HepG2 (cell line): ENCODE measurements at regions not wholly inside any gene's neighbourhood (a gene's known extent, or its start where the extent isn't known, plus 50 kb on each side); places are given as distances from the start of the nearest gene placed in this dataset.

ENCODE experiments used
- ATAC-seq: fragments of 200-7000 bp; cut with Tn5 transposase; 3 replicates; pipeline ENCODE4 v1.9.1; 2020; ENCODE audit warnings: mild to moderate bottlenecking, moderate library complexity
- BruUV-seq: library from RNA; stranded (reverse); fragments of 400-500 nt; replicated peaks from 2 replicates; lab custom pipeline; 2021; lab: Mats Ljungman, UMichigan
- CTCF ChIA-PET: fragments of 300-600 bp; formaldehyde crosslinking; extraction: SDS; loops from one replicate; lab custom pipeline; 2021; ENCODE audit warnings: low total read pairs, inconsistent platforms, low intra/inter-chr PET ratio; lab: Yijun Ruan, JAX
- POLR2A ChIA-PET: fragments of 350-600 bp; sonication (Branson Sonifier 250); formaldehyde crosslinking; loops from one replicate; lab custom pipeline; 2020; ENCODE audit warnings: antibody characterized with exemption, inconsistent platforms; lab: Yijun Ruan, JAX
- DNase-seq: peaks from one replicate; pipeline ENCODE4 v3.0.0-alpha.2; 2015; ENCODE audit warnings: low spot score
- FAIRE-seq: peaks from 3 replicates; lab custom pipeline; 2011; peaks lifted over from hg19 to GRCh38; lab: Jason Lieb, UNC
- H2AFZ ChIP-seq: one replicate; pipeline ENCODE4 v1.6.1; 2011; ENCODE audit warnings: low read length, inconsistent platforms
- H3K27ac ChIP-seq: fragments of 300-600 bp; 3 replicates; pipeline ENCODE4 v1.8.0; 2011; ENCODE audit warnings: mixed run types, mild to moderate bottlenecking, mixed read lengths, low read length, inconsistent platforms; ENCODE audit not compliant: insufficient read depth; ENCODE audit errors: extremely low read length
- H3K27me3 ChIP-seq, 2 experiments: fragments of 200-600 bp in 1 of 2; 2 replicates in 1 of 2; 3 replicates in 1 of 2; pipeline versions ENCODE4 v1.6.0 to v1.8.0; 2011; ENCODE audit warnings: low read length in 2 of 2, mild to moderate bottlenecking in 2 of 2, moderate library complexity in 2 of 2, inconsistent platforms in 1 of 2; ENCODE audit not compliant: insufficient read depth in 2 of 2, control insufficient read depth in 1 of 2
- H3K36me3 ChIP-seq, 2 experiments: fragments of 200-600 bp in 1 of 2; replicated peaks in 1 of 2; 2 replicates in 1 of 2; 3 replicates in 1 of 2; pipeline versions ENCODE4 v1.5.1 to v1.8.0; 2011; ENCODE audit warnings: low read length in 2 of 2, inconsistent platforms in 1 of 2; ENCODE audit not compliant: insufficient read depth in 2 of 2, control insufficient read depth in 1 of 2
- H3K4me1 ChIP-seq: 2 replicates; pipeline ENCODE4 v1.5.1; 2012; ENCODE audit warnings: low read length, inconsistent platforms; ENCODE audit not compliant: insufficient read depth
- H3K4me2 ChIP-seq: 2 replicates; pipeline ENCODE4 v1.6.0; 2011; ENCODE audit warnings: low read depth, low read length, inconsistent platforms
- H3K4me3 ChIP-seq, 3 experiments: fragments of 200-600 bp in 1 of 3; sonication (generic), shearing (Covaris generic) in 1 of 3; replicated peaks in 1 of 3; 2 replicates each; pipeline ENCODE4 v1.5.1; 2011 to 2016; ENCODE audit warnings: low read length in 3 of 3, inconsistent platforms in 2 of 3, low read depth in 2 of 3, mild to moderate bottlenecking in 2 of 3, control low read depth in 1 of 3, mixed read lengths in 1 of 3; ENCODE audit not compliant: insufficient read depth in 1 of 3
- H3K79me2 ChIP-seq: one replicate; pipeline ENCODE4 v1.6.1; 2011; ENCODE audit warnings: low read length, inconsistent platforms; ENCODE audit not compliant: insufficient read depth
- H3K9ac ChIP-seq: 2 replicates; pipeline ENCODE4 v1.6.0; 2011; ENCODE audit warnings: mild to moderate bottlenecking, low read depth, low read length, inconsistent platforms; ENCODE audit not compliant: insufficient read depth
- H3K9me3 ChIP-seq: 2 replicates; pipeline ENCODE4 v1.5.1; 2012; ENCODE audit warnings: mild to moderate bottlenecking, low read length
- H4K20me1 ChIP-seq: 2 replicates; pipeline ENCODE4 v1.6.0; 2011; ENCODE audit warnings: inconsistent platforms, mild to moderate bottlenecking, low read length, moderate library complexity; ENCODE audit not compliant: insufficient read depth
- GATA4 ChIP-seq: sonication (generic); IDR thresholded peaks from 2 replicates; pipeline ENCODE4 v1.6.1; 2016; ENCODE audit warnings: antibody characterized with exemption, low read depth, borderline replicate concordance
- HIVEP1 ChIP-seq: sonication (generic); formaldehyde crosslinking; IDR thresholded peaks from 2 replicates; pipeline ENCODE4 v1.4.0; 2020; ENCODE audit warnings: mild to moderate bottlenecking, missing genetic modification reagents
- MEIS2 ChIP-seq: sonication (generic); formaldehyde crosslinking; IDR thresholded peaks from 2 replicates; pipeline ENCODE4 v1.9.0; 2021; ENCODE audit warnings: mild to moderate bottlenecking, missing genetic modification reagents
- MXD4 ChIP-seq: IDR thresholded peaks from 2 replicates; pipeline ENCODE4 v1.6.1; 2016; ENCODE audit warnings: mild to moderate bottlenecking, missing biosample characterization, missing genetic modification reagents
- NAIF1 ChIP-seq: sonication (generic); formaldehyde crosslinking; IDR thresholded peaks from 2 replicates; pipeline ENCODE4 v1.5.0; 2020; ENCODE audit warnings: mild to moderate bottlenecking, missing genetic modification reagents, borderline replicate concordance
- RCOR2 ChIP-seq: IDR thresholded peaks from 2 replicates; pipeline ENCODE4 v1.6.1; 2016; ENCODE audit warnings: missing biosample characterization, missing genetic modification reagents
- REL ChIP-seq: sonication (generic); formaldehyde crosslinking; conservative IDR thresholded peaks from 2 replicates; pipeline ENCODE4 v1.8.0; 2022; ENCODE audit warnings: mild to moderate bottlenecking, missing genetic modification reagents, moderate library complexity
- RFX3 ChIP-seq: IDR thresholded peaks from 2 replicates; pipeline ENCODE4 v1.6.1; 2016; ENCODE audit warnings: missing biosample characterization, missing genetic modification reagents
- ZNF143 ChIP-seq: sonication (generic); formaldehyde crosslinking; IDR thresholded peaks from 2 replicates; pipeline ENCODE4 v1.4.0; 2020; ENCODE audit warnings: missing genetic modification reagents
- ZNF18 ChIP-seq: sonication (generic); formaldehyde crosslinking; IDR thresholded peaks from 2 replicates; pipeline ENCODE4 v1.8.0; 2022; ENCODE audit warnings: mild to moderate bottlenecking, missing genetic modification reagents; ENCODE audit not compliant: insufficient replicate concordance
- ZNF24 ChIP-seq: fragments of 450-650 bp; IDR thresholded peaks from 2 replicates; pipeline ENCODE4 v1.6.1; 2017; ENCODE audit warnings: antibody characterized with exemption, mild to moderate bottlenecking
- ZNF792 ChIP-seq: IDR thresholded peaks from 2 replicates; pipeline ENCODE4 v1.6.1; 2016
- ZNF839 ChIP-seq: sonication (generic); formaldehyde crosslinking; IDR thresholded peaks from 2 replicates; pipeline ENCODE4 v1.4.0; 2020; ENCODE audit warnings: missing genetic modification reagents, mild to moderate bottlenecking, borderline replicate concordance
- WGBS: methylation state at CpG from one replicate; pipeline ENCODE4 v1.1.6; 2017; ENCODE audit warnings: low lambda C conversion rate; 5-methylcytosine and 5-hydroxymethylcytosine counted together
- in situ Hi-C: cut with HindIII; loops from 2 replicates; pipeline ENCODE4 v1.10.0; 2017; ENCODE audit warnings: low pct_unique_long_range_greater_than_20kb; ENCODE audit not compliant: extremely low pct_ligation_motif_present
- intact Hi-C: fragments of 100-400 bp; cut with micrococcal nuclease; formaldehyde crosslinking; loops from one replicate; pipeline ENCODE4 v1.10.0; 2022; ENCODE audit not compliant: unreplicated experiment
- TF ChIP-seq, protein P1 (sequence below): sonication (generic); formaldehyde crosslinking; IDR thresholded peaks from 2 replicates; pipeline ENCODE4 v1.4.0; 2020; ENCODE audit warnings: missing genetic modification reagents, borderline replicate concordance
- TF ChIP-seq, protein P2 (sequence below): IDR thresholded peaks from 2 replicates; pipeline ENCODE4 v1.6.1; 2012; ENCODE audit warnings: inconsistent platforms

DNA sequence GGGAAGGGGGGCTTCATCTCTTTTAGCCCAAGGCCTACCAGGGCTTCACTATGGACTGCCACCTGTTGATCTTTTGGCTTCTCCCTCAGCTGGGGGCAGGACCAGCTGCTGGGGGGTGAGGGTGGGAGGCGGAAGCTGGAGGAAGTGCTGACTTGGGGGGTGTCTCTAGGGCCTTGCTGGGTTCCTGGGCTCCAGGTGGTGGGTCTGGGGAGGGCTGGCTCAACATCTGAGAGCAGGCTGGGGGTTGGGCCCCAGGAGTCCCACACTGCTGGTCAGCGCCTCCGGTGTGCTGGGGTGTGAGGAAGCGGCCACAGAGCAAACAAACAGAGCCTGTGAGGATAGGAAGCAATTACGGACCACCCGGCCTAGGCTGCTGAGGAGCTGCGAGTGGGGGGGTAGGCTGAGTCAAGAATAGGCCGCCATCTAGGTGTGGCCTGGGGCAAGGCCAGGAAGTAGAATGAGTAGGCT, 85.7 kb downstream of the EFNB1 start:
- H4K20me1 ChIP-seq: no peaks in the 10 kb centered on the region
- POLR2A ChIA-PET: no interaction called here
- no peak overlapping the region for H3K27ac ChIP-seq
- H3K36me3 ChIP-seq: no peaks in the 10 kb centered on the region
- DNase-seq (no peak), FAIRE-seq (no peak), ATAC-seq (no peak)
- CTCF ChIA-PET: no interaction called here
- no peaks in the 10 kb centered on the region for H3K4me1 ChIP-seq
- intact Hi-C loops: no loop called here
- no TSS peak for BruUV-seq
- no peak overlapping the region for H3K4me2 ChIP-seq
- no peaks in the 10 kb centered on the region for H3K79me2 ChIP-seq
- no peak overlapping the region for H2AFZ ChIP-seq
- TF ChIP-seq REL (CRISPR knock-in tag): no peak
- no peak for TF ChIP-seq NAIF1 (CRISPR knock-in tag)
- TF ChIP-seq ZNF839 (CRISPR knock-in tag): no peak
- TF ChIP-seq ZNF18 (CRISPR knock-in tag): no peak
- H3K9ac ChIP-seq: no peak overlapping the region
- peaks cover 0 to 1% of the 10 kb centered on the region in 2 experiments; a peak in 1 of 5 replicates for H3K27me3 ChIP-seq
- in situ Hi-C loops: no loop called here
- no peaks in the 10 kb centered on the region for H3K9me3 ChIP-seq
- no peak overlapping the region for H3K4me3 ChIP-seq
- WGBS: no CpG with 5 or more reads among the region's 8 CpGs

DNA sequence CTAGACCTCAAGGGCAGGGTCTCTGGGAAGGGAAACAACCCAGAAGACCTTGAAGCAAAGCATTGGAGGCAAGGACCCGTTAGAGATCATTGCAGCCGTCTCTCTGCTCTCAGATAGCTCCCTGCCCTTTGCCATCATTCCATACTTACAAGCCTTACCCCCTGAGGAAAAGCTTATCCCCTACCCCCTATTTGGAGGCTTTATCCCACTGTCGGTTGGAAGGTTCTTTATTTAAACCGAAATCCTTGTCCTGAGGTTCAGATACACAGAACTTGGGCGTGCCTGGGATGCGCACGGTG, 84.4 kb downstream of the EFNB1 start:
- WGBS: 51% methylated on average over 5 of the region's 7 CpGs
- intact Hi-C loops: no loop called here
- TF ChIP-seq ZNF143 (CRISPR knock-in tag) (no peak), MEIS2 (CRISPR knock-in tag) (no peak), MXD4 (CRISPR knock-in tag) (no peak), ZNF24 (no peak), ZNF792 (CRISPR knock-in tag) (no peak), GATA4 (no peak), RFX3 (CRISPR knock-in tag) (no peak), HIVEP1 (CRISPR knock-in tag) (no peak), RCOR2 (CRISPR knock-in tag) (no peak)
- TF ChIP-seq, protein P1, sequence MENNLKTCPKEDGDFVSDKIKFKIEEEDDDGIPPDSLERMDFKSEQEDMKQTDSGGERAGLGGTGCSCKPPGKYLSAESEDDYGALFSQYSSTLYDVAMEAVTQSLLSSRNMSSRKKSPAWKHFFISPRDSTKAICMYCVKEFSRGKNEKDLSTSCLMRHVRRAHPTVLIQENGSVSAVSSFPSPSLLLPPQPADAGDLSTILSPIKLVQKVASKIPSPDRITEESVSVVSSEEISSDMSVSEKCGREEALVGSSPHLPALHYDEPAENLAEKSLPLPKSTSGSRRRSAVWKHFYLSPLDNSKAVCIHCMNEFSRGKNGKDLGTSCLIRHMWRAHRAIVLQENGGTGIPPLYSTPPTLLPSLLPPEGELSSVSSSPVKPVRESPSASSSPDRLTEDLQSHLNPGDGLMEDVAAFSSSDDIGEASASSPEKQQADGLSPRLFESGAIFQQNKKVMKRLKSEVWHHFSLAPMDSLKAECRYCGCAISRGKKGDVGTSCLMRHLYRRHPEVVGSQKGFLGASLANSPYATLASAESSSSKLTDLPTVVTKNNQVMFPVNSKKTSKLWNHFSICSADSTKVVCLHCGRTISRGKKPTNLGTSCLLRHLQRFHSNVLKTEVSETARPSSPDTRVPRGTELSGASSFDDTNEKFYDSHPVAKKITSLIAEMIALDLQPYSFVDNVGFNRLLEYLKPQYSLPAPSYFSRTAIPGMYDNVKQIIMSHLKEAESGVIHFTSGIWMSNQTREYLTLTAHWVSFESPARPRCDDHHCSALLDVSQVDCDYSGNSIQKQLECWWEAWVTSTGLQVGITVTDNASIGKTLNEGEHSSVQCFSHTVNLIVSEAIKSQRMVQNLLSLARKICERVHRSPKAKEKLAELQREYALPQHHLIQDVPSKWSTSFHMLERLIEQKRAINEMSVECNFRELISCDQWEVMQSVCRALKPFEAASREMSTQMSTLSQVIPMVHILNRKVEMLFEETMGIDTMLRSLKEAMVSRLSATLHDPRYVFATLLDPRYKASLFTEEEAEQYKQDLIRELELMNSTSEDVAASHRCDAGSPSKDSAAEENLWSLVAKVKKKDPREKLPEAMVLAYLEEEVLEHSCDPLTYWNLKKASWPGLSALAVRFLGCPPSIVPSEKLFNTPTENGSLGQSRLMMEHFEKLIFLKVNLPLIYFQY (CRISPR knock-in tag): no peak
- TF ChIP-seq, protein P2, sequence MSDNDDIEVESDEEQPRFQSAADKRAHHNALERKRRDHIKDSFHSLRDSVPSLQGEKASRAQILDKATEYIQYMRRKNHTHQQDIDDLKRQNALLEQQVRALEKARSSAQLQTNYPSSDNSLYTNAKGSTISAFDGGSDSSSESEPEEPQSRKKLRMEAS: no peak

More for the DNA sequence above, 84.4 kb downstream of the EFNB1 start:
- Histone ChIP-seq H3K79me2 (no peaks in the 10 kb centered on the region), H3K9ac (no peak overlapping the region), H3K9me3 (no peaks in the 10 kb centered on the region), H4K20me1 (no peaks in the 10 kb centered on the region), H3K36me3 (no peaks in the 10 kb centered on the region), H3K4me3 (no peak overlapping the region), H3K27me3 (peaks cover 0 to 1% of the 10 kb centered on the region in 2 experiments; a peak in 1 of 5 replicates), H3K4me1 (no peaks in the 10 kb centered on the region), H2AFZ (no peak overlapping the region), H3K4me2 (no peak overlapping the region), H3K27ac (no peak overlapping the region)
- ChIA-PET CTCF (no interaction called here), POLR2A (no interaction called here)
- ATAC-seq: no peak
- in situ Hi-C loops: no loop called here
- DNase-seq: no peak
- no peak for FAIRE-seq
- BruUV-seq: no TSS peak
